K562 (cell line): ENCODE measurements at regions not wholly inside any gene's neighbourhood (a gene's known extent, or its start where the extent isn't known, plus 50 kb on each side); places are given as distances from the start of the nearest gene placed in this dataset.

ENCODE experiments used
- CCAR2 ChIP-seq: fragments of 200-400 bp; formaldehyde crosslinking; IDR thresholded peaks from 2 replicates; pipeline ENCODE4 v1.6.1; 2017; ENCODE audit warnings: mild to moderate bottlenecking, low read depth, low read length
- CCNT2 ChIP-seq: IDR thresholded peaks from 2 replicates; pipeline ENCODE4 v1.6.1; 2011; ENCODE audit warnings: borderline replicate concordance, low read depth, mild to moderate bottlenecking, moderate library complexity, mixed read lengths, low read length; ENCODE audit not compliant: insufficient read length; ENCODE audit errors: extremely low read depth
- CXXC5 ChIP-seq: fragments of 250-450 bp; sonication (Bioruptor Pico); IDR thresholded peaks from 2 replicates; pipeline ENCODE4 v1.8.0; 2022; ENCODE audit warnings: inconsistent platforms, mild to moderate bottlenecking, moderate library complexity
- DEAF1 ChIP-seq: fragments of 450-650 bp; formaldehyde crosslinking; IDR thresholded peaks from 2 replicates; pipeline ENCODE4 v1.4.0; 2020; ENCODE audit warnings: mild to moderate bottlenecking, moderate library complexity
- ESRRA ChIP-seq: fragments of 450-650 bp; IDR thresholded peaks from 2 replicates; pipeline ENCODE4 v1.6.1; 2014; ENCODE audit warnings: low read depth, mild to moderate bottlenecking, moderate library complexity, borderline replicate concordance
- MYNN ChIP-seq, 2 experiments: sonication (generic); formaldehyde crosslinking in 1 of 2; IDR thresholded peaks; 2 replicates each; pipeline versions ENCODE4 v1.5.0 to v1.6.1; 2016 to 2020; ENCODE audit warnings: antibody characterized with exemption in 1 of 2, missing genetic modification reagents in 1 of 2
- NCOA2 ChIP-seq, 2 experiments: fragments of 450-650 bp; IDR thresholded peaks; 2 replicates each; pipeline ENCODE4 v1.6.1; 2018; ENCODE audit warnings: mild to moderate bottlenecking in 2 of 2, moderate library complexity in 1 of 2; ENCODE audit not compliant: partially characterized antibody in 2 of 2
- NR2F6 ChIP-seq: fragments of 450-650 bp; formaldehyde crosslinking; IDR thresholded peaks from 2 replicates; pipeline ENCODE4 v1.4.0; 2020; ENCODE audit warnings: mild to moderate bottlenecking
- NR3C1 ChIP-seq: sonication (generic); formaldehyde crosslinking; IDR thresholded peaks from 2 replicates; pipeline ENCODE4 v1.8.1; 2022; ENCODE audit warnings: missing genetic modification reagents
- SIX5 ChIP-seq, 2 experiments: IDR thresholded peaks; 2 replicates each; pipeline ENCODE4 v1.6.1; 2011; ENCODE audit warnings: low read length in 2 of 2, borderline replicate concordance in 1 of 2, low read depth in 1 of 2, mild to moderate bottlenecking in 1 of 2, moderate library complexity in 1 of 2; ENCODE audit not compliant: insufficient read depth in 1 of 2
- SMARCA4 ChIP-seq: fragments of 450-650 bp; IDR thresholded peaks from 2 replicates; pipeline ENCODE4 v1.6.1; 2016
- SMC3 ChIP-seq: conservative IDR thresholded peaks from 2 replicates; pipeline ENCODE4 v1.6.1; 2011; ENCODE audit warnings: low read depth, low read length, improper control_type of control experiment; ENCODE audit not compliant: insufficient read depth
- SNAPC5 ChIP-seq: fragments of 250-450 bp; sonication (Bioruptor Pico); IDR thresholded peaks from 2 replicates; pipeline ENCODE4 v1.8.0; 2021; ENCODE audit warnings: moderate library complexity, mild to moderate bottlenecking, inconsistent platforms
- SRF ChIP-seq, 2 experiments: fragments of 250-450, 450-650 bp in 1 of 2; sonication (Bioruptor Pico) in 1 of 2; sonication (generic) in 1 of 2; formaldehyde crosslinking; IDR thresholded peaks; 2 replicates each; pipeline versions ENCODE4 v1.5.0 to v1.5.1; 2020 to 2022; ENCODE audit warnings: mild to moderate bottlenecking in 1 of 2, missing genetic modification reagents in 1 of 2
- TARDBP ChIP-seq: fragments of 450-650 bp; IDR thresholded peaks from 2 replicates; pipeline ENCODE4 v1.6.1; 2016
- TCF15 ChIP-seq: fragments of 250-450 bp; sonication (Bioruptor Pico); IDR thresholded peaks from 2 replicates; pipeline ENCODE4 v1.8.0; 2022; ENCODE audit warnings: moderate library complexity, mild to moderate bottlenecking, inconsistent platforms
- TSC22D4 ChIP-seq: fragments of 450-650 bp; IDR thresholded peaks from 2 replicates; pipeline ENCODE4 v1.6.1; 2016; ENCODE audit warnings: missing genetic modification characterization, missing biosample characterization, control low read depth
- USF1 ChIP-seq: sonication (generic); formaldehyde crosslinking; IDR thresholded peaks from 2 replicates; pipeline ENCODE4 v1.9.0; 2022; ENCODE audit warnings: mild to moderate bottlenecking, missing genetic modification reagents
- ZBTB11 ChIP-seq, 3 experiments: fragments of 200-800 bp in 1 of 3; fragments of 250-450 bp in 1 of 3; fragments of 450-650 bp in 1 of 3; sonication (Bioruptor Pico) in 1 of 3; sonication (Bioruptor generic) in 1 of 3; formaldehyde crosslinking in 1 of 3; IDR thresholded peaks; 2 replicates each; pipeline versions ENCODE4 v1.6.1 to v1.8.0; 2016 to 2022; ENCODE audit warnings: mild to moderate bottlenecking in 2 of 3, missing genetic modification characterization in 2 of 3, missing compliant biosample characterization in 1 of 3, moderate library complexity in 1 of 3
- ZFP30 ChIP-seq: fragments of 250-450 bp; sonication (Bioruptor Pico); IDR thresholded peaks from 2 replicates; pipeline ENCODE4 v1.8.0; 2022; ENCODE audit warnings: moderate library complexity, mild to moderate bottlenecking, inconsistent platforms, borderline replicate concordance
- ZNF431 ChIP-seq: sonication (generic); formaldehyde crosslinking; IDR thresholded peaks from 2 replicates; pipeline ENCODE4 v1.8.0; 2022; ENCODE audit warnings: mild to moderate bottlenecking, missing genetic modification reagents

GRCh38 chr21:35204850-35205541 lies 155.9 kb upstream of the RUNX1 start (continued):
- TF ChIP-seq SNAPC5, result no peak
- TF ChIP-seq TCF15 (CRISPR knock-in tag), result no peak
- TF ChIP-seq SMC3, result peak; percentile 31; the same call in 1 of the 2 replicates
- TF ChIP-seq CCAR2, result no peak
- TF ChIP-seq NR3C1 (CRISPR knock-in tag), result no peak
- no peak for TF ChIP-seq CCNT2
- peak; percentile 42 for TF ChIP-seq CXXC5
- peak in 1 of 2 experiments; percentile 95; a peak in 1 of 4 replicates for TF ChIP-seq SRF (CRISPR knock-in tag; IDR thresholded peaks at IDR 0.05)
- TF ChIP-seq ZNF431 (CRISPR knock-in tag), result no peak
- peak; percentile 77 for TF ChIP-seq USF1
- no peak for TF ChIP-seq SIX5 (IDR thresholded peaks at IDR 0.05; ENCODE audit: borderline replicate concordance in 1 of 2, insufficient read depth in 1 of 2, low read depth in 1 of 2, low read length in 2 of 2)
- no peak for TF ChIP-seq ZFP30 (CRISPR knock-in tag)
- TF ChIP-seq TSC22D4 (tag), result no peak
- TF ChIP-seq MYNN (IDR thresholded peaks at IDR 0.05), result no peak
- no peak for TF ChIP-seq MYNN (CRISPR knock-in tag; IDR thresholded peaks at IDR 0.05)
- TF ChIP-seq NR2F6, result no peak
- no peak for TF ChIP-seq NCOA2 (IDR thresholded peaks at IDR 0.05; ENCODE audit: partially characterized antibody in 2 of 2)
- peak; percentile 66 for TF ChIP-seq SMARCA4
- no peak; a peak in 1 of 6 replicates for TF ChIP-seq ZBTB11 (CRISPR knock-in tag; IDR thresholded peaks at IDR 0.05)
- no peak for TF ChIP-seq ESRRA
- TF ChIP-seq DEAF1 (CRISPR knock-in tag), result peak; percentile 44; the same call in 1 of the 2 replicates
- no peak for TF ChIP-seq TARDBP
